GM03348 (cell line): ENCODE measurements at regions not wholly inside any gene's neighbourhood (a gene's known extent, or its start where the extent isn't known, plus 50 kb on each side); places are given as distances from the start of the nearest gene placed in this dataset.
"Not testable (repeated sequence)": the region's sequence is repeated elsewhere in the genome, so short reads cannot be mapped to it uniquely, and the experiment has no call there.

ENCODE experiments used
- DNase-seq: peaks from one replicate; pipeline ENCODE4 v3.0.0; 2012; ENCODE audit warnings: low spot score

DNA sequence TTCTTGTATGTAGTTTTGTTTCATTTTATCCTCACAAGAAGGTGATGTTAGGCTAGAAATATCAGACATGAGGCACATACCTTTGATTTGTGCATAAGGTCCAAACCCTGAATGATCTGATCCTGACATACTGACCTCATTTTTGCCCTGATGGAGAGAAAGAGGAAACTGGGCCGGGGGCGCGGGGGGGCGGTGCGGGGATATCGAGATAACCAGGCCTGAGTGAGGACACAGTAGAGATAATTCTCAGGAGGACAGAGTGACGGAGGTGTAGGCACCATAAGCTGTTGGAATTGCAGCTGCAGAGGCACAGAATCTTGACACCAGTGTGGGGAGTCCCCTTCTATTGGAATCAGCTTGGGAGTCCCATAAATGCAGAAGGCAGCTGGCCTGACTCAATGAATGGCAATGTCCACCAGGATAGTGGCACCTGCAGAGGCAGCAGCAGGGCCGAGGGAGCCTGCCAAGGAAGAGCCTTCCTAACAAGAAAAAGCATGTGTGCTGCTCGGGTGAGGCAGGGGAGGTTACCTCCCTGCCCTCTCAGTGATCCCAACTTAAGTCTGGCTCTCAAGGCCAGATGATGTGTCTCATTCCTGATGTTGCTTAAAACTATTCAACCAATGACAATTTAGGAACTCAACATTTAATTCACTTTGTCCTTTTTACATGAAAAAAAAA is 234.3 kb upstream of the MSX2 start:
- no peak for DNase-seq

DNA sequence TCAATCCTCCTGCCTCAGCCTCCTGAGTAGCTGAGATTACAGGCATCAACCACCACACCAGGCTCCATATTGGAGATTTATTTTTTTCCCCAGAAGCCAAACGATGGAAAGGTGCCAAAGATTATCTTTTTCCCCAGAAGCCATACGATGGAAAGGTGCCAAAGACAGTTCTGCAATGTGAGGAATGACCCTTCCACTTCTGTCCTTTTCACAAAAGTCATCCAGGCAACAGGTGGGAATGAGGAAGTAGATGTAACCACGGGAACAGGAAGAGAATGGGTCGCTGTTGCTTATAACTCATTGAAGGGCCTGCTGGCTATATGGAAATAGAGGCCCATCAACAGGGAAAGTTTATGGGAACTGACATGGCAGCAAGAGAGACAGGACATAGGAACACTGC is 233.7 kb upstream of the MSX2 start:
- no peak for DNase-seq

DNA sequence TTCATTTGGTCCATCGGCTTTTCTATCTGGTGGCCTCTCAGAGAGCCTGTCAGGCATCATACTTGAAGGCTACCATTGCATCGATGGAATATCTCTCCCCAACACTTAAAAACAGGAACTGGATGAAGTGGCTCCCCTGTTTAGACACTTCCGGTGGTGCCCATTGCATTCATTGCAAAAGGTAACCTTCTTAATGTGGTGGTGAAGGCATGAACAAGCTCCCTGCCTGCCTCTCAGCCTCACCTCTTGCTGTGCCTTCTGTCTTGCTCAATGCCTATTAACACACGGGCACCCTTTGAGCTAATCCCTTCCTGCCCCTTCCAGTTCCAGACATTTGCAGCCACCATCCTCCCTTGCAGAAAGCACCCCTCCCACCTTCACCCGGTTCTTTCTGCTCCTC is 233.1 kb upstream of the MSX2 start:
- no peak for DNase-seq

DNA sequence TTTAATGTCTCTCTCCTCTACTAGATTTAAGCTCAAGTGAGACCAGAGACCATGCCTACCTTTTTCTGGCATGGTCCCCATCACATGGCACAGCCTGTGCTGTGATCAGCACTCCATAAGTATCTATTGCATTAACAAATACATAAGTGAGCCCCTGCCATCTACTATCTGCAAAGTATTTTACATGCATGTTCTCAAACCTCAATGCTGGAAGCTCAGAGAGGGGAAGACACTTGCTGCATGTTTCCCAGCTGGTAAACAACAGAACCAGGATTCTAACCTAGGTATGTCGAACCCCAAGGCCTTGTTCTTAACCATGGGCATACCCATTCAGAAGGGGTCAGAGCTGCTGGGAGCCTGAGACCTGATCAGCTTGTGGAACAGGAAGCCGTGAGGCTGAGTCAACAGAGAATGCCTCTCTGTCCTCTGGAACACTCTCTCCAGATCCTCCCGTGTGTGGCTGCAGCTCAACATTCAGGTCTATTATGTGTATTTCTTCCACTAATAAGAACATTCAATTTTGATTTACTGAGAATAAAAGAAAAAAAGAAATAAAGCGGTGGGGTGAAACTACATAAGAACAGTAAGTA is 232.5 kb upstream of the MSX2 start:
- DNase-seq: no peak

DNA sequence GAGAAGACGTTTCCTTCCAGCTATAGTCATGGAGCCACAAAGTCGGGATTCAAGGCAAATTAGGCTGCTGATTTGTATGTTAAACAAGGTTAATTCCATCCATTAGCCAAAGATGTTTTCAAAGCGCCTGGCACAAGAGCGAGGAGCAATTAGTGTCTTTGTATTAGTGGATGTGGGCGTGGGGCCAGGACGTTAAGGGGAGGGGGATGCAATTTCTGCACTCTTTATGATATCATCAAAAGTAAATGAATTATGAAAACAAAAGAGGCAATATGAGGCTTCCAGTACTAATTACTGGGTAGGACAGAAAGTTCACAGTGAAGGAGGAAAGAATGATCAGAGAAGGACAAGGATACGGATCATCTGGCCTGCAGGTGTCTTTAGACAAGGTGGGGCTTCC is 230.9 kb upstream of the MSX2 start:
- DNase-seq: no peak

DNA sequence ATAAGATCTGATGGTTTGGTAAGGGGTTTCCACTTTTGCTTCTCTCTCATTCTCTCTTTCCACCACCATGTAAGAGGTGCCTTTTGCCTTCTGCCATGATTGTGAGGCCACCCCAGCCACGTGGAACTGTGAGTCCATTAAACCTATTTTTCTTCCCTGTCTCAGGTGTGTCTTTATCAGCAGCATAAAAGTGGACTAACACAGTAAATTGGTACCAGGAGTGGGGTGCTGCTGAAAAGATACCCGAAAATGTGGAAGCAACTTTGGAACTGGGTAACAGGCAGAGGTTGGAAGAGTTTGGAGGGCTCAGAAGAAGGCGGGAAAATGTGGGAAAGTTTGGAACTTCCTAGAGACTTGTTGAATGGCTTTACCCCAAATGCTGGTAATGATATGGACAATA is 226.4 kb upstream of the MSX2 start:
- not testable (repeated sequence) for DNase-seq

DNA sequence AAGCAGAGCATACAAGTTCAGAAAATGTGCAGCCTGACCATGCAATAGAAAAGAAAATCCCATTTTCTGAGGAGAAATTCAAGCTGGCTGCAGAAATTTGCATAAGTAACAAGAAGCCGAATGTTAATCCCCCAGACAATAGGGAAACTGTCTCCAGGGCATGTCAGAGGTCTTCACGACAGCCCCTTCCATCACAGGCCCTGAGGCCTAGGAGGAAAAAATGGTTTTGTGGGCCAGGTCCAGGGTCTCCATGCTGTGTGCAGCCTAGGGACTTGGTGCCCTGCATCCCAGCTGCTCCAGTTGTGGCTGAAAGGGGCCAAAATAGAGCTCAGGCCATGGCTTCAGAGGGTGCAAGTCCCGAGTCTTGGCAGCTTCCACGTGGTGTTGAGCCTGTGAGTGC is 225.8 kb upstream of the MSX2 start:
- DNase-seq: not testable (repeated sequence)

DNA sequence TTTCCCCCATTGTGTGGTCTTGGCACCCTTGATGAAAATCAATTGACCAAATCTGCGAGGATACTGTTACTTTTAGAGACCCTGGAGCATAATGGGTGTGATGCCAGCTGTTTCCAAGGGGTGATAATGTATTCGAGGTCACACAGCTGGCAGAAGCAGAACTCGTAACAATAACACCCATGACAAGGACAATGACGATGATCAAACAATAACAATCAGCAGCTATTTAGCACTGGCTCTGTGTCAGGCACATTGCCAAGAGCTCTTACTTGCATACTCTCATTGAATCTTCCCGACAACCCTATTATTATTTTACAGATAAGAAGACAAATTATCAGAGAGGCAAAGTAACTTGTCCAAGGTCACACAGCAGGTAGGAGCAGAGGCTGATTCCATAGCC is 223.7 kb upstream of the MSX2 start:
- no peak for DNase-seq

DNA sequence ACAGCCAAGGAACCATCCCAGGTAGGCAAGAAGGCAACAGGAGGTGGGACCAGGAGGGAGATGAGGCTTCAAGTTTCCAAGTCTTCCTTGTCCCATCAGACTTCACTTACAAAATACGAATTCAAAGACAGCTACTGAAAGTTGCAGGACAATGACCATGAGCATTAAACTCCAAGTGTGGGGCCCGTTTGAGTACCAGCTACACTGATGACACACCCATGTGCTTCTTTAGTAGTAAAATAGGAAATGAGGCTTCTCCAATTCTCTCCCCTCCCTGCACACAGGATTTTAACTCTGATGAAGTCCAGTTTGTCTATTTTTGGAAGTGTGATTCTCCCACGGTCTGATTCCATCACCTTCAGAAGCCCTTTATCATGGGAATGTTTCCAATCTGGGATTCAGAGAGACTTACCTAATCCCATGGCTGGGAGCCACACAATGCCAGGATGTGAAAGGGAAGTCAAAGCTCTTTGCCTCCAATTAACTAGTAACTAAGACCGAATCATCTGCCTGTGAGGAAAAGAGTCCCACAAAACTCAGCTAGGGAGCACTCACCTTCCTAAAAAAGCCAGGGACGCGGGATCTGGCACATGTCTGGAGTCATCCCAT is 222.8 kb upstream of the MSX2 start:
- no peak for DNase-seq

DNA sequence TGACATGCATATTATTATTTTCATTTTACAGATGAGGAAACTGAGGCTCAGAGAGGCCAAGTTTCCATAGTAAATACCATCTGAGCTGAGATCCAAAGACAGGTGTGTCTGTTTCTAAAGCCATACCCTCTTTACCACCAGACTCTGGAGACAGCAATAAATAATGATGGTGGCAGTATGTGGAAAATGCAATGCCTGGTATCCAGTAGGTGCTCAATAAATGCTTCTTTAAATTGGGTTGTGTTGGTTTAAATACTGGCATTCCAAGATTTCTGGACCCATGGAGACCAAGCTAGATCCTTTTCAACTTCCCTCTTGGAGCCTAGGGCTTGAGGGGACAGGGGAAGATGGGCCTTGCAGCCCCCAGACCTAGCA is 221.3 kb upstream of the MSX2 start:
- no peak for DNase-seq

DNA sequence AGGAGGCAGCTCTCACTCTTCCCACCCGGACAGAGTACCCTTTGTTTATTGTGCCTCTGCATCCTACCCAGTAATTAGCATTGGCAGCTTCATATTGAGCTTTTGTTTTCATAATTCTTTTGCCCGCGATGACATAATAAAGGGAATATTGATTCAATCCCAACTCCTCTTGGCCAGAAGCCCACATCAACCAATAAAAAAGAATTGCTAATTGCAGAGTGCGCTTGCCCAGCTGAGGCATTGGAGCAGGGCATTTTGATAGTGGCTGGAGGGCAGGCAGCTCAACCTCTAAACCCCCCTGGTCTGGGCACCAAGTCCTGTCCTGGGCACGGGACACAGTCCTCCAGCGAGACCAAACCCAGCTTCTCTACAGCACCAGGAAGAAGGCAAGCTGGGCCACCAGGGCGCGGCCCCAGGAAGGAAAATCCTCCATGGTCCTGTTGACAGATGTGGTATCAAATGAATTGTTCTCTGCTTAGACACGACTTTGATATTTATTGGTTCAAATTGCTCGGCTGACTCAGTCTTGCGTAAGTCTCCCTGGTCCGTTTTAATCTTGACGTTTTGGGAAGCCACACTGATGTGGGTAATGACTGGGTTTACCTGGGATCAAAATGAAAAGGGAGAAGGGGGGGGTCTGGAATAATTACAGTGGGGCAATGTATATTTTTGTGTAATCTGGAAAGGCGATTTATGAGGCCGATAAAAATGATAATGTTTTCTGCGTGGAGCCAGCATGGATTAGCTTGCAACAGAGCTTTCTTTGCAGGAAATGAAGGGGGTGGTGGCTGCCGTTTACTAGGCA is 220.7 kb upstream of the MSX2 start:
- no peak for DNase-seq

DNA sequence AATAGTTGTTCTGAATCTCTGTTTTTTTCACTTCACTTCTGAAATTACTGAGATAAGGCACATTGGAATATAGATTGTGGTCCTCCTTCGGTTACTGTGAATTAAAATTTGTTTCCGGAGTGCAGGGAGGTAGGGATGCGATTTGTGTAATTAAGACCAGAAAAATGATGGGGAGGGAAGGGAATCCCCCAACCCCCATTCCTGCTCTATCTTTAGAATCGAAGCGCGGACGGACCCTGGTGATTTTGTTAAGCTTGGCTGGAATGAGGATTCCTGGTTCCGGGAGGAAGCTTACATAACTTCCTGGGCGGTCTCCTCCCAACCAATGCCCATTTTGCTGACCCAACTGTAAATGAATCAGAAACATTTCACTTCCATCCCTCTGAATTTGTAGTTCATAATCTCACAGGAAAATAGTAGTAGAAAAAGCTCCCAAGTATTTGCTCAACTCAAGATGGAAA is 220.1 kb upstream of the MSX2 start:
- DNase-seq: no peak

DNA sequence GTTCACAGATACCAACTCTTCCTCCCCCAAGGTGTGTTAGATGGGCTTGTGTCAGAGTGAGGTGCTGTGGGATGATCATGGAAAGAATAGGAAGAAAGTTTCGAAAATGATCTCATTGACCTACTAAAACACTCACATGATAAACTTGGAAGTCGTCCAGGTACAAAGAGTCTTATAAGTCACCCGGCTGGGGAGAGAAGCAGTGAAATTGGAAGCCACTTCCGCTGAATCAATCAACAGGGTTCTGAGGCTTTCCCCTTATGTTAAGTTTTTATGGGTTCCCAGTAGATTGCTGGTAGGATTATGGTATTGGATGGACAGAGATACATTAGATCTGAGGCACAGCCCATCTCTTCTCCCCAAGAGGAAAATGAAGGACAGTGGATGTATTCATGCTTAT is 218.8 kb upstream of the MSX2 start:
- DNase-seq: no peak

DNA sequence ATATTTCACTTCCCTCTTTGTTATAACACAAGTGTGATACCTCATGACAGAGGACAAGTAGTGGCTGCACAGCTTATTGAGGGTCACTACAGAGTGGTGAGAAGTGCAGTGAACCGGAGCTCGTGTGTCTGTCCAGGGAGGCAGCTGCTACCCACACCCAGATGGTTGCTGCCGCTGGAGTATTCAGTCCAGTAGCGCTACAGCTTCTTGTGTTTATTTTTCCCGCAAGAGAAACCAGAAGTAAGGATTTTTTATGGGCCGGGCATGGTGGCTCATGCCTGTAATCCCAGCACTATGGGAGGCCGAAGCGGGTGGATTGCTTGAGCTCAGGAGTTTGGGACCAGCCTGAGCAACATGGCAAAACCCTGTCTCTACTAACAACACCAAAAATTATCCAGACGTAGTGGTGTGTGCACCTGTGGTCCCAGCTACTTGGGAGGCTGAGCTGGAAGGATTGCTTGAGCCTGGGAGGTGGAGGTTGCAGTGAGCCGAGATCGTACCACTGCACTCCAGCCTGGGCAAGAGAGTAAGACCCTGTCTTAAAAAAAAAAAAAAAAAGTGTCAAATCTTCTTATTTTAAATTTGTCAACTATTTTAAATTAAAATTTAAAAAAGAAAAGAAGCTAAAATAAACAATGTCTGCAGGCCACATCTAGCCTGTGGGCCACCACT is 213.5 kb upstream of the MSX2 start:
- not testable (repeated sequence) for DNase-seq

DNA sequence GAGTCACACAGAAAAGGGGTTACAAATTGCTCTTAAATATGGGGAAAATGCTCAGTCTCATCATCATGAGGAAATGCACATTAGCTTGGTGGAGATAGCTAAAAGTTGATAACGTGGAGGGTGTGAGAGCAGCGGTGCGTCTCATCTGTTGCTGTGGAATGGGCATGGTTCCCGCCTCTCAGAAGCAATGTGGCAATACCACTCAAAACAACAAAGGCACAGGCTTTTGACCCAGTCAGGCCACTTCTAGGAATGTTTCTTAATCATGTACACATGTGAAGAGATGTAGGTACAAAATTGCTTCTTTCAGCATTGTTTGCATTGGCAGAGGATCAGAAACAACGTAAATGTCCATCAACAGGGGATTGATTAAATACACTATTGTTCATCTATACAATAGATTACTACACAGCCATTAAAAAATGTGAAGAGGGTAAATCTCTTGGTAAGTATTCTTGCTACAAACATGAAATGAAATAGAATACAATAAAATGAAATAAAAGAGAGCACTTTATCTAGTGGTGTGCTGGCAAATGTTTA is 212.6 kb upstream of the MSX2 start:
- DNase-seq: no peak

DNA sequence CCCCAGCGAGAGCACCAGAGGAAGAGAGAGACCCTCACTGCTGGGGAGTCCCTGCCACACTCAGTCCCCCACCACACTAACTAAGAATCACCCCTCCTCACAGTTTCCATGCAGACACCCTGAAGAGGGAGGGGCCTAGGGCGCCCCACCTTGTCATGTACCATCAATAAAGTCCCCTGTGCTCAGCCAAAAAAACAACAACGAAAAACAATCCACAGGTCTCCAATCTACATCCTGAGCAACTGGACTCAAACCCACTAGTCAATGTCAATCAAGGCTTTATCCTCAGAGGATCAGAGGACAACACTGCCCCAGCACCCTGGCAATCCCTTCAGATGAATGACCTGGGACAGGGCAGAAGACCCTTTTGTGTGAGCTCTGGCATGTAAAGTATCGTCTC is 210.1 kb upstream of the MSX2 start:
- DNase-seq: no peak

DNA sequence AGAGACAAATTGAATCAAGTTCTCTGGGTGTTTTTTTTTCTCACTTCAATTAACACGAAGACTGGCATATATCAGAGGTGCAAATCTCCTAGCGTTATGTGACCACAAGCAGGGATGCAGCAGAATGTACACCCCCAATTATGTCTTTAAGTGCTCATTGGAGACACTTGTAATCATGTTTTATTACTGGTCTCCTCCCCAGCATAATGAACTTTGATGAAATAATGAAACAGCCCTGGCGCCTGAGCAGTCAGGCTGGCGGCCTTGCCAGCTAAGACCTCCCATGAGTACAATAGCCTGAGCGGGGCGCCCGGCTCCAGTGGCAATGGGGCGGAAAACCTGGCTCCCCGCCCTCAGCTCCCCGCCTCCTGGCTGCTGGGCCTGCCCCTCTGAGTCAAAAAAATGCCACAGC is 209.4 kb upstream of the MSX2 start:
- no peak for DNase-seq

DNA sequence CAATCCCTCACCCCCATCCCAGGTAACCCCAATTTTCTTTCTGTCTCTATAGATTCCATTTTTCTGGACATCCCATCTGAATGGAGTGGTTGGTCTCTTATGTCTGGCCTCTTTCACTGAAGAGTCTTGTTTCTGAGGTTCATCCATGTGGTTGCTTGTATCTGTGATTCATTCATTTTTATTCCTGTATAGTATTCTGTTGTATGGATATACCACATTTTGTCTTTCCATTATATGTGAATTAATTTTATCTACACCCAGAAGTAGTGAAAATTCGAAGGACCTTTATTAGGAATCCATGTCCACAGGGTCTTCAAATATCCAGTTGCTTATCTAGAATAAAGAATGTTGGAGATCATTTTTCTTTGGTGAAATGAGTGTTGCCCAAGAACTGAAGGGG is 207.6 kb upstream of the MSX2 start:
- no peak for DNase-seq

DNA sequence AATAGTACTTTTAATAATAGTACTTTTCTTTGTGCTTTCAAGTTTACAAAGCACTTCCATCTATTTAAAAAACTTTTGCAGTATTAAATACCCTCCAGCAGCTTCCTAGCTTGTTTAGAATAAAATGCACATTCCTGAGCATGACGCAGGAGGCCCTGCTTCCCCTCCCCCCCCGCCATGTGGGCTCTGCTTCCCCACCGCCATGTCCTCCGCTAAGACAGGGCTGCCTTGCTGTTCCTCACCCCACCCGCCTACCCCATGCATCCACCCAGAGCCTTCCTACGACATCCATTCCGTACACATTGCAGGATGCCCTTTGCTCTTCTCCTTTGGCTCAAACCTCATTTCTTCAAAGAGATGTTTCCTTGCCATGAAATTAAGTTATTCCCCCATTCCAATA is 205.9 kb upstream of the MSX2 start:
- no peak for DNase-seq

DNA sequence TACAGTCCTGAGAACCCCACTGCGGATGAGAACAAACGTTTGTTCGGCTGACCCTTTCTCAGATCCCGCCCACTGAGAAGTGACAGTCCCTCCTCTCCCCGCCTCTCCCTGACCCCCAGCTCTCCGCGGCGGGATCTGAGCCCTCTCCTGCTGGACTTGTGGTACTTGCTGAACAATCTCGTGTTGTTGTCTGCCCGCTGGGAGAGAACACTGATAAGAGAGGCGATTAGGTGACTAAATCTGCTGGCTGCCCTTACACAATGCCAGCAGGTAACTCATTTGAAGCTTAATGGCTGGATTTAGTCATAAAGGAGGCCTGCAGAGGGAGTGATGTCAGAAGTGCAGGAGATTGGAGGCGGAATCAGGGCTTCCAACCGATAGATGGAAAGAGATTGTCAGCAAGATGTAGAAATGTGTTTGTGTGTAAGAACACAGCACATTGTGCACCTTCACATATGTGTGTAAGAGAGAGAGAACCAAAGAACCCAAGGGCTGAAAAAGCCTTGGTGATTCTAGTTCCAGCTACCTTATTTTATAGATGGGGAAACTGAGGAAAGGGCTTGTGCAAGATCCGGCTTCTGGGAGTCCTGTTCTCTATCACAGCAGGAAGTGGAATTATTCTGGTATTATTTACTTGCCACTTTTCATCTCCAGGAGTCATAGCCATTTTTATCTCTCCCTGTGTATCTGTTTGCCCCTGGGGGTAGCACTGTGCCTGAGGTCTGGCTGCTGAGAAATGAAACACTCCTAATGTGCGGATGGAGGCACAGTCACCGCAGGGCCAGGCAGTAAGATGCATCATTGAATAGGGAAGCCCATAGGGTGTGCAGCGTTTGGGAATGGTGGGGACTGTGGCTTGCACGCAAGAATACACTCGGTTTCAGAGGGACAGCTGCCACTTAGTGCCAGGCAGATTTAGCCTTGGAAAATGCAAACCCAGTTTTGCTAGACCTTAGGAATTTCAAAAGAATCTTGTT is 203.7 kb upstream of the MSX2 start:
- DNase-seq: no peak

DNA sequence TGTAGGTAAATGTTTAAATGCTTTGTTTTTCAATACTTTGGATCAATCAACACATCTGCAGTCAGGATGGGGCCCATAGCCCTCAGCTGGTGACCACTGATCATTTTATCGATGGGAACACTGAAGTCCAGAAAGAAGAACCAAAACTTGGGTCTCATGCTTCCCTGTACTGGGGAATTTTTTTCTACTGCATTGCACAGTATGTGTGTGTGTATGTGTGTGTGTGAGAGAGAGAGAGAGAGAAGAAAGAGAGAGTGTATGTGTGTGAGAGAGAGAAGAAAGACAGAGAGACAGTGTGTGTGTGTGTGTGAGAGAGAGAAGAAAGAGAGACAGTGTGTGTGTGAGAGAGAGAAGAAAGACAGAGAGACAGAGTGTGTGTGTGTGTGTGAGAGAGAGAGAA is 202.9 kb upstream of the MSX2 start:
- no peak for DNase-seq
